ENCODE measurements at regions not wholly inside any gene's neighbourhood (a gene's known extent, or its start where the extent isn't known, plus 50 kb on each side); places are given as distances from the start of the nearest gene placed in this dataset.
A peak's percentile ranks its signal among the peaks of the same experiment; 100 is the strongest.

GRCh38 chr1:48093696-48094528 is 96.7 kb upstream of the TRABD2B start:
- H3K4me3 Mint-ChIP-seq: peak overlapping the region; percentile 3
- H3K27ac Mint-ChIP-seq: no peak overlapping the region
- H3K36me3 Mint-ChIP-seq: no peaks in the 10 kb centered on the region
- peaks cover 3% of the 10 kb centered on the region for H3K9me3 Mint-ChIP-seq
- DNase-seq (ENCODE audit: low spot score in 2 of 2, unreplicated experiment in 2 of 2): peak; percentile 56 to 86
- peak; percentile 88 for TF ChIP-seq CTCF (IDR thresholded peaks at IDR 0.05; ENCODE audit: unreplicated experiment)
- H3K4me1 Mint-ChIP-seq: peaks cover 6% of the 10 kb centered on the region
- peaks cover 73% of the 10 kb centered on the region for H3K27me3 Mint-ChIP-seq (ENCODE audit: low read depth)

DNA sequence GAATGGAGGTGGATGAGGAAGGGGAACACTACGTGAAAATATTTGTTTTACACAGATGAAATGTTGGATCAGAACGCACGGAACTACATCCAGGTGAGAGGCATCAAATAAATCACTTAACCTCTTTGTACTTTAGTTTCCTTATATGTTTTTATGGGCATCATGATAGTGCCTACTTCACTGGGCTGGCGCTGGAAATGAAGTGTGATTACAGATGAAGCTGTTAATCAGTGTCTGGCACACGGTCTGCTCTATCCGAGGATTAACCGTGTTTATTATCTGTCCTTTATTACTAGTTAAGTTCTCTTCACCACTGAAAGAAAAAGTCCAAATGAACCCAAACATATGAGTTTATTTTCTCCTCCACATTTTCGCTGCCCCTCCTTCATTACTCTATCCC is 96.0 kb upstream of the TRABD2B start:
- H3K27ac Mint-ChIP-seq: no peak overlapping the region
- DNase-seq (ENCODE audit: low spot score in 2 of 2, unreplicated experiment in 2 of 2): no peak
- peaks cover 73% of the 10 kb centered on the region for H3K27me3 Mint-ChIP-seq (ENCODE audit: low read depth)
- H3K4me3 Mint-ChIP-seq: no peak overlapping the region
- H3K36me3 Mint-ChIP-seq: no peaks in the 10 kb centered on the region
- peaks cover 6% of the 10 kb centered on the region for H3K4me1 Mint-ChIP-seq
- no peak for TF ChIP-seq CTCF (IDR thresholded peaks at IDR 0.05; ENCODE audit: unreplicated experiment)
- peaks cover 3% of the 10 kb centered on the region for H3K9me3 Mint-ChIP-seq

- Mint-ChIP-seq H3K36me3 (no peaks in the 10 kb centered on the region), H3K27ac (no peak overlapping the region), H3K4me1 (peaks cover 6% of the 10 kb centered on the region), H3K4me3 (no peak overlapping the region), H3K27me3 (ENCODE audit: low read depth) (peaks cover 70% of the 10 kb centered on the region), H3K9me3 (peaks cover 3% of the 10 kb centered on the region)
- TF ChIP-seq CTCF (IDR thresholded peaks at IDR 0.05; ENCODE audit: unreplicated experiment): no peak
- no peak for DNase-seq (ENCODE audit: low spot score in 2 of 2, unreplicated experiment in 2 of 2)
These were observed 95.2 kb upstream of the TRABD2B start for GRCh38 chr1:48092401-48092800.

DNA sequence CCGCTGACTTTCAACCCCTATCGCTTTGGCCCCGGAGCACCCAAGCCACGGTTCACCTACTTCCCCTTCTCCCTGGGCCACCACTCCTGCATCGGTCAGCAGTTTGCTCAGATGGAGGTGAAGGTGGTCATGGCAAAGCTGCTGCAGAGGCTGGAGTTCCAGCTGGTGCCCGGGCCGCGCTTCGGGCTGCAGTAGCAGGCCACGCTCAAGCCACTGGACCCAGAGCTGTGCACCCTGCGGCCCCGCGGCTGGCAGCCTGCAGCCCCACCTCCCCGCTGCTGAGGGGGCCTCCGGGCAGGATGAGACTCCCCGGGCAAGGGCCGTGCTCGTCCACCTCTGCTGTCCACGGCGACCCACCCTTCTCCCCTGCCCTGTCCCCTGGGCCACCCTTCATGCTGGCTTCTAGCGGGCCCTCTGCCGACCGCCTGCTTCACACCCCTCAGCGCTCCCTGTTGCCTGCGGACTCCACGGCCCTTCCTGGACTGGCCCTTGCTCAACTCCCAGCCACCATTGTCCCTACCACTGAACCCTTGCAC is 92.2 kb upstream of the TRABD2B start:
- no peak overlapping the region for H3K27ac Mint-ChIP-seq
- no peak overlapping the region for H3K4me3 Mint-ChIP-seq
- no peak for DNase-seq (ENCODE audit: low spot score in 2 of 2, unreplicated experiment in 2 of 2)
- H3K36me3 Mint-ChIP-seq: no peaks in the 10 kb centered on the region
- peaks cover 20% of the 10 kb centered on the region for H3K4me1 Mint-ChIP-seq
- H3K27me3 Mint-ChIP-seq (ENCODE audit: low read depth): peaks cover 81% of the 10 kb centered on the region
- H3K9me3 Mint-ChIP-seq: no peaks in the 10 kb centered on the region
- TF ChIP-seq CTCF (IDR thresholded peaks at IDR 0.05; ENCODE audit: unreplicated experiment): no peak

GRCh38 chr1:48084826-48085225 is 87.6 kb upstream of the TRABD2B start:
- DNase-seq (ENCODE audit: low spot score in 2 of 2, unreplicated experiment in 2 of 2): no peak
- Mint-ChIP-seq H3K4me3 (no peak overlapping the region), H3K27ac (no peak overlapping the region), H3K4me1 (peaks cover 46% of the 10 kb centered on the region), H3K27me3 (ENCODE audit: low read depth) (peaks cover 60% of the 10 kb centered on the region), H3K36me3 (no peaks in the 10 kb centered on the region), H3K9me3 (no peaks in the 10 kb centered on the region)
- TF ChIP-seq CTCF (IDR thresholded peaks at IDR 0.05; ENCODE audit: unreplicated experiment): no peak
